GM12865 (cell line): ENCODE measurements at regions not wholly inside any gene's neighbourhood (a gene's known extent, or its start where the extent isn't known, plus 50 kb on each side); places are given as distances from the start of the nearest gene placed in this dataset.

Source experiments
- DNase-seq: peaks from one replicate; pipeline ENCODE4 v3.0.0; 2010; ENCODE audit warnings: low read depth
- H3K4me3 ChIP-seq: 2 replicates; pipeline ENCODE4 v1.5.1; 2011; ENCODE audit warnings: mild to moderate bottlenecking, low read depth, low read length, control low read depth
- TF ChIP-seq, protein P1 (sequence below): IDR thresholded peaks from 2 replicates; pipeline ENCODE4 v1.5.1; 2011; ENCODE audit warnings: low read length, control low read depth, low read depth, inconsistent platforms; ENCODE audit not compliant: insufficient read depth; ENCODE audit errors: missing control alignments

DNA sequence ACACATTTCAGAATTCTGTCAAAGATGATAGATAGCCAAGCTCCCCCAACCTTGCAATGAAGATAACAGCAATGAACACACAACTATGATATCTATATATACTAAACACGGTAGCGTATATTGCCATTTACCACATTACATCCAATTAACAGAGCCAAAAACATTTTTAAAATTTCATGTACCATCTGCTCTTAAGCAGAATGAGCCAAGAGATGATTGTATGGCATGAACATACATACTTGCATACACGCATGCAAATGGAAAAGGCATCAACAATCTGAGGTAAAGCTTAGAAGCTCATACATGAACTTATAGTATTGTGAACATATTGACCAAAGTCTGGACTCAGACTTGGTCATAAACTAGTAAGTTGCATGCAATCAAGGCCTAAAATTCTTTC is 712.9 kb upstream of the GOLIM4 start:
- DNase-seq, result no peak
- no peak overlapping the region for H3K4me3 ChIP-seq
- TF ChIP-seq, protein P1, sequence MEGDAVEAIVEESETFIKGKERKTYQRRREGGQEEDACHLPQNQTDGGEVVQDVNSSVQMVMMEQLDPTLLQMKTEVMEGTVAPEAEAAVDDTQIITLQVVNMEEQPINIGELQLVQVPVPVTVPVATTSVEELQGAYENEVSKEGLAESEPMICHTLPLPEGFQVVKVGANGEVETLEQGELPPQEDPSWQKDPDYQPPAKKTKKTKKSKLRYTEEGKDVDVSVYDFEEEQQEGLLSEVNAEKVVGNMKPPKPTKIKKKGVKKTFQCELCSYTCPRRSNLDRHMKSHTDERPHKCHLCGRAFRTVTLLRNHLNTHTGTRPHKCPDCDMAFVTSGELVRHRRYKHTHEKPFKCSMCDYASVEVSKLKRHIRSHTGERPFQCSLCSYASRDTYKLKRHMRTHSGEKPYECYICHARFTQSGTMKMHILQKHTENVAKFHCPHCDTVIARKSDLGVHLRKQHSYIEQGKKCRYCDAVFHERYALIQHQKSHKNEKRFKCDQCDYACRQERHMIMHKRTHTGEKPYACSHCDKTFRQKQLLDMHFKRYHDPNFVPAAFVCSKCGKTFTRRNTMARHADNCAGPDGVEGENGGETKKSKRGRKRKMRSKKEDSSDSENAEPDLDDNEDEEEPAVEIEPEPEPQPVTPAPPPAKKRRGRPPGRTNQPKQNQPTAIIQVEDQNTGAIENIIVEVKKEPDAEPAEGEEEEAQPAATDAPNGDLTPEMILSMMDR, result no peak

DNA sequence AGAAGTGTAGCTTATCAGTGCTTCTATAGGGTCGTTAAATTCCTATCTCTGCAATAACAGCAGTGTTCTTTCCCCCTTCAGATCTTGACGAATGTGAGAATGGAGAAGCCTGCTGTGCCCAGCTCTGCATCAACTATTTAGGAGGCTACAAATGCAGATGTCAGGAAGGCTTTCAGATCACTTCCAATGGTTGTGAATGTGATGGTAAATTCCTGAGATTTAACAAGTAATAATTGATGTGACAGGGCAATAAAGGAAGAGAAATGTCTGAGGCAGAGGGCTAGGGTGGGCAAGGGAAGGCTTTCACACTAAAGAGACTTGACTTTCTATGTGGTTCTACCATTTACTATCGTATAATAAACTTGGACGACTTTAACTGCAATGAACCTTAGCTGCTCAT is 711.7 kb upstream of the GOLIM4 start:
- TF ChIP-seq, protein P1, result no peak
- H3K4me3 ChIP-seq, result no peak overlapping the region
- DNase-seq, result no peak

DNA sequence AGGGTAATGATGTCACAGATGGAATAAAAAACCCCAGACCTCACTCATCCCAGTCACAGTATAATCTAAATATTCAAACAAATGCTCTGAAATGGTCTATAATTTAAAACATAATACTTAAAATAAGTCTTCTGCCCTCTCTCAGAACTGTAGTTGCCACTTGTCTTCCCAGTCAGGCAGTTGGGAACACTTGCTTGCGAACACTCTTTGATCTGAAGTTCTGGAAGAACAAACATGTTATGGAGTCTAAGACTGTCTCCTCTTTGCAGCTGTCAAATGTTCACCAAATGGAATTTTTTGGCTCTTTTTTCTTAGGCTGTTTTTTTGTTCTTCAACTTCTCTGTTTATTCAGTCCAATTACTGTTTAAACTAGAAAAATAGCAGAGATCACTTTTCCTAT is 711.1 kb upstream of the GOLIM4 start:
- DNase-seq, result no peak
- H3K4me3 ChIP-seq, result no peak overlapping the region
- TF ChIP-seq, protein P1, result no peak

DNA sequence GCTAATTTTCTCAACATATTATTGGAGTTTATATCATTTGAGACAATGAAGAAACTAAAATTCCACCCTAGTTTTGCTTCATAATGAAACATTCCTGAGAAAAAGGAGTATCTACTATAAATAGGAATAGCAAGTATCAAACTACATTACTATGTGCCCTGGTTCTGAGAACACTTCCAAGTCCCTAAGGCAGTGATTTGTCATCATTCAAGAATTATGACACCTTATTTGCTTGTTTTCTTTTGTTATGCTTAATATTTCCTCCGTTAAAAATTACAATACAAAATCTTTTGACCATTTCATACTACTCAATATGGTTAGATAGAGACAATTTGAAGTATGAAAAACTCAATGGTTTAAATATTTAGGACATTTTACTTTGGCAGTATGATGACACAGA is 707.8 kb upstream of the GOLIM4 start:
- no peak for DNase-seq

DNA sequence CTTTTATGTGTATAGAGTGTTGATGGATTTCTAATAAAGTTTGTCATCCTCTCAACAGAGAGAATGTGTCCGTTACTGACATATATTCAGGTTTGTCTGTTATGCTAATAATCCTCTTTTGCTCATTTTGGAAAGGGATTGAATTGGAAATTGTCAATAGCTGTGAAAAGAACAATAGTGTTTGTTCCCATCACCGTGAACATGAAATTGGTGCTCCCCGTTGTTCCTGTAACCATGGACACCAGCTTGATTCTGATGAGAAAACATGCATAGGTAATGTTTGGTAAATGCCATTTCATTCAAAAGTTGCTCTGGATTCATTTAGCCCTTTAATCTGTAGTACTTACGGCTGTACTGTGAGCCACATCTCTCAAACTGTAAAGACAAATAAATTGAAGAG is 707.0 kb upstream of the GOLIM4 start:
- TF ChIP-seq, protein P1, result no peak
- H3K4me3 ChIP-seq, result no peak overlapping the region
- no peak for DNase-seq

More for the DNA sequence above, 707.8 kb upstream of the GOLIM4 start:
- H3K4me3 ChIP-seq, result no peak overlapping the region
- TF ChIP-seq, protein P1, result no peak

DNA sequence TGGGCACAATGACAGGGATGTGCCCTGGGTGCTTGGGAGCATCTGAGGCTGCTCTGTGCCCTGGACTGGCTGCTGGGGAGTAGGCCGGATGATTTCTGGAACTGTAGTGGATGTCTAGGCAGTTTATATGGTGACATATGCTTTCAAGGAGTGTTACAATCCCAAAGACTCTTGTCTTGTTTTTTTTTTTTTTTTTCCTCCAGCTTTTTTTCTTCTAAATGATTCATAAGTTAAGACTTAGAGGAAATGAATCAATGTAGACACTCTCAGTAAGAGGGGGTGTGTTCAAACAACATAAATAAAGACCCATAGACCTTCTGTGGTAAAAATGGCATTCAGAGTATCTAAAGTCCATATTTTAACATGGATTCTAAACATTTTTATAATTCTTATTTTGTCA is 706.1 kb upstream of the GOLIM4 start:
- DNase-seq, result no peak
- H3K4me3 ChIP-seq, result no peak overlapping the region
- TF ChIP-seq, protein P1, result no peak

DNA sequence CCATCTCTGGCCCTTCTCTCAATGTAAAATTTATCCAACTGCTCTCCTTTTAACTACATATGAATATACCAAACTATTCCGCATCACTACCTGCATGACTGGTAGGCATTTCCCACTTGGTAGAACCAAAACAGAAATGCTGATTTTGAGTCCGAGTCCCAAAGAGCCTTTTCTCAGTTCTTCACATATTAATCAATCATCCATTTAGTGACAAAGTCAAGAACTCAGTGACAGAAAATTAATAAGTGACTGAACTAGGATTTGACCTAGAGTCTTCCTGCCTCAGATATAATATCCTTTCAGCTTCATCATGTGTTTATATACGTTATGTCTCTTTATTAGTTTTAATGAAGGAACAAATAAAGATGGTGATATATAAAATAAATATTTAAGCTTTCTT is 700.6 kb upstream of the GOLIM4 start:
- TF ChIP-seq, protein P1, result no peak
- H3K4me3 ChIP-seq, result no peak overlapping the region
- DNase-seq, result no peak
